Stimulated activated CD4-positive, alpha-beta T cell treated with anti-CD3 and anti-CD28 coated beads, Interleukin-2, amount 100 ng/mL, for 24 hours (primary cell): ENCODE measurements at regions not wholly inside any gene's neighbourhood (a gene's known extent, or its start where the extent isn't known, plus 50 kb on each side); places are given as distances from the start of the nearest gene placed in this dataset.
"Not testable (repeated sequence)": the region's sequence is repeated elsewhere in the genome, so short reads cannot be mapped to it uniquely, and the experiment has no call there.

ENCODE experiments used
- DNase-seq, 2 donors: peaks; one replicate each; pipeline ENCODE4 v3.0.0-alpha.2; 2020

DNA sequence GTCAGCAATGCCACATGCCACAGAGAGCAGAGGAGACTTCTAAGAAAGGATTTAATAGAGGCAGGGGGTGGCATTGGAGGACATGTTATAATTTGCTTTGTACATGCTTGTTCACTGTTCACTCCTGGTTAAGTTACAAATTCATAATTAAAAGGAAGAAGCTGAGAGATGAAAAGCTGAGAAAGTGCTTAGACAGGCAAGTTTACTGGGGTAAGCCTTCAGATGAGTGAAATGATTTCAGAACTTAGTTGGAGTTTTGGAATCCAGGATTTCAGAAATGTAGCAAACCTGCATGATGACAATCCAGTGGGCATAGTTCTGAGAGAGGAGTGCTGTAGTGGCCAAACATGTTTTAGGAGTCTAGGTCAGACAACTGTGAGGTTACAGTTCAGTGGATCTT lies 67.3 kb upstream of the FBXO33 start:
- DNase-seq: no peak

DNA sequence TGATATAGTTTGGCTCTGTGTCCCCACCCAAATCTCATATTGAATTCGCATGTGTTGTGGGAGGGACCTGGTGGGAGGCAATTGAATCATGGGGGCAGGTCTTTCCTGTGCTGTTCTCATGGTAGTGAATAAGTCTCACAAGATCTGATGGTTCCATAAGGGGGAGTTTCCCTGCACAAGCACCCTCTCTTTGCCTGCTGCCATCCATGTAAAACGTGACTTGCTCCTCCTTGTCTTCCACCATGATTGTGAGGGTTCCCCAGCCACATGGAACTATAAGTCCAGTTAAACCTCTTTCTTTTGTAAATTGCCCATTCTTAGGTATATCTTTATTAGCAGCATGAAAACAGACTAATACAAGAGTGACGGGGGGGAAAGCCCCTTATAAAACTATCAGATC lies 65.4 kb upstream of the FBXO33 start:
- DNase-seq: not testable (repeated sequence)

DNA sequence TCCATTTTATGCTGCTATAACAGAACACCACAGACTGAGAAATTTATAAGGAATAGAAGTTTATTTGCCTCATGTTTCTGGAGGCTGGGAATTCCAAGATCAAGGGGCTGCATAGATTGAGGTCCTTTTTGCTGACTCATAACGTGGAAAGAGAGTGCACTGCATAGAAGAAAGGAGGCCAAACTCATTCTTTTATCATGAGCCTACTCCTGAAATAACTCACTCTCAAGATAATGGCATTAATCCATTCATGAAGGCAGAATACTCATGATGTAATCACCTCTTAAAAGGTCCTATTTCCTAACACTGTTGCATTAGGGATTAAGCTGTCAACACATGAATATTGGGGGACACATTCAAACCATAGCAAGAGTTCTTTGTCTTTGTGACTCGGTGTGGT lies 60.0 kb upstream of the FBXO33 start:
- DNase-seq: no peak

DNA sequence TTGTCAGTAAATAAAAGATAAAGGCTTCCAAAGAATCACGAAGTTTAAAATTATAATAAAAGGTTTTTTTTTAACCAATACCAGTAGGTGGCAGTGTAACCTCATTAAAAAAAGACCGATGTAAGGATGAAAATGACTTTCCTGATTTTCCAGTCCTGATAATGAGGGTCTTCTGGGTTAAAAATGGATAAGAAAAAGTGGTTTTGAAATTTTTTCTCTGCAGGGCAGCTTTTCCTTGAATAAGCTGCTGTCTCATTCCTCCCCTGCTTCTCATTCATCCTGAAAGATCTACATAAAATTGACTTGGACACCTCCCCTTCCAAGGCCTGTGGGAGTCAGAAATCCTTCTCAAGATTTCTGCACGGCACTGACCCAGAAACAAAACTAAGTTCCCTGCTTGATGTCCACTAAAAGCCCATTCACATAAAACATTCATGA lies 58.9 kb upstream of the FBXO33 start:
- DNase-seq: no peak

DNA sequence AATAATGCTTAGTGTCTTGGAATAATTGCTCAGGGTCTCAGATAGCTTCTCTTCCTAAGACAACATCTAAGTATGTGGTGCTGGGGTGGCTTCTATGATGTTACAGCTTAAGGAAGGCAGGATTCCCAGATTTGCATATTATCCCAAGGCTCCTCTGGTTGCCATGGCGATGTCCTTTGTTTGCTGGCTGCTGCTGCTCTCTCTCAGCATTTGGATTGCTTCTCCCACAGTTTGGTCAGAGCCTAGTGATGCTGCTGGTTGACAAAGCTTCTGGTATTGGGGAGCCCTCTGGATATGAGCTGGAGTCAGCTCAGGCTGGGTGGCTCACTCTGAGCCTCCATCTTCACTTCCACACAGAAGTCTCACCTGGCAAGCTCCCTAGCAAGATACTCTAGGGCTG lies 56.4 kb upstream of the FBXO33 start:
- DNase-seq: no peak

DNA sequence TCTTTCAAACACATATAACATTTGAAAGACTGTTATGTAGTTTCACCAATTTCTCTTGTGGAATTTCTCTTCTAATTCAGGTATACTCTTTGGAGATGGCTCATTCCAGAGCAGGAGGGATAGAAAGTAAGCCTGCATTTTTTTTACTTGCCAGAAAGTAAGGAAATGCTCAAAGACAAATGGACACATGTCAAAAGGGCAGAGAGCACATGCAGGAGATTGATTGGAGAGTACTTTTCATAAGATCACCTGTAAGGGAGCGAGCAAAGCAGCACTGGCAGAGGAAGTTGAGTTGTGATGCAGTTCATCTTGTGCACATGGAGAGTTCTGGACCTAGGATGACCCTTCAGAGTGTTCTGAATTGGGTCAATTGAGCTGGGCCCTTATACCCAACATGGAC lies 51.4 kb upstream of the FBXO33 start:
- DNase-seq: no peak
